DMS79 treated with DMSO at 0.1 percent for 48 hours (cell line): ENCODE measurements at regions not wholly inside any gene's neighbourhood (a gene's known extent, or its start where the extent isn't known, plus 50 kb on each side); places are given as distances from the start of the nearest gene placed in this dataset.

Experiments used
- DNase-seq: peaks from one replicate; lab custom pipeline; 2025; lab: John Stamatoyannopoulos, UW

DNA sequence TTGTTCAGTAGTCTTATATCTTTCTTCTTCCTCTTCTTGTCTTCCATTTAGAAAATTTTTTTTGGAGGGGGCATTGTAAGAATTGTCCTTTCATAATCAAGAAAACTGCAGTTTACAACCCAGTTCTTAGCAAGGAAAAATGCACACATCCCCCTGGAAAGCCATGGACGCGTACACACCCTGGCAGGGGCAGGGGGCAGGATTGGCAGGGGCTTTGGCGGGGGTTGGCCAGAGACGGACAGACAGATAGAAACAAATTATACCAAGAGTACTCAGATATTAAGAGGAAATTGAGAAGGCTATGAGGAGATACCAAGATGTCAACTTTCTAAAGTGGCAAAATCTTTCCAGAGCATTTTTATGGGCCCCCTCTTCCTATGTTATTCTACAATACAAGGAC is 322.5 kb upstream of the CPXCR1 start:
- DNase-seq: no peak

DNA sequence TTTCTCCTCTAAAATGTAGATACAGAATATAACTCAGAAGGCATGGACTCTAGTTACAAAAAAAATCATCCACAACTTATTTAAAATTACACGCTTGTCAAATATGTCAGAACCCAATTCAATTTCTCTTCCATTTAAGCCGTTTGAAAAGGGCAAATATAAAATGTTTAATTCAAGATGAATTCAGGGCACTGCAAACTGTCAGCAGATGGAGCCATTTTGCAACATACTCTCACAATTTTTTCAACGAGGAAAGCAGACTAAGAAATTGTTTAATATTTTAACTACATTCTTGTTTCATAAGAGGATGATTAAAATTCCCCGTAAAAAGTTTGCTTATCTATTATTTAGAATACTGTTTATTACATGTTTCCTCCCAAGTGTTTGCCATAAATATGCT is 321.3 kb upstream of the CPXCR1 start:
- DNase-seq: no peak

DNA sequence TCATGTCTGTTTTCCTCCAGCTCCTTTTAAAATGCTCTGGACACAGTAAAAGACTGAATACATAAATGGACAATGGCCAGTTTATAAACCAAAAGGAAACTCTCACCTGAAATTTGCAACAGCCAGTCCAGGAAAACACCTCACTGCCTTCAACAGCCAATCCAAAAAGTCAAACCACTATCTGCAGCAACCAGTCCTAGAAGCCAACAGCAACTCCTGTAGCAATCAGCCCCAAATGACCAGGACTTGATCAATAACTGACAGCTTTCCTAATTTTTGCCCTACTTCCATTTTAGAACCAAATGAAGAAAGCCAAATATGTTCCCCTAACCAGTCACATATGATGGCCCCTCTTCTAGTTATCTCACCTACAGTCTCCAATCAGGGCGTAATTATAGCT is 309.5 kb upstream of the CPXCR1 start:
- DNase-seq: no peak

DNA sequence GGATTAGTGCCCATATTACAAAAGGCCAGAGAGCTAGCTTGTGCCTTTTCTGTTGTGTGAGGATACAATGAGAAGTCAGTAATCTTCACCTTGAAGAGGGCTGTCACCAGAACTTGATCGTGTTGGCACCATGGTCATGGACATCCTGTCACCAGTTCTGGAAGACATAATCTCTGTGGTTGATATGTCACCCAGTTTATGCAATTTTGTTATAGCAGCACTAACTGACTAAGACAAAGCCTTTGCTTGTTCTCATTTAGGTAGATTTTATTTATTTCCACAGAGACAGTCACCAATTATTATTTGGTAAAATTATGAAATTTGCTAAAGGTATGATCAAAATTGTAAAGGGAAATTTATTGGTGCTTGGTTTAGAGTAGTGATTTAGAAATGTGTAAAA is 308.8 kb upstream of the CPXCR1 start:
- no peak for DNase-seq

DNA sequence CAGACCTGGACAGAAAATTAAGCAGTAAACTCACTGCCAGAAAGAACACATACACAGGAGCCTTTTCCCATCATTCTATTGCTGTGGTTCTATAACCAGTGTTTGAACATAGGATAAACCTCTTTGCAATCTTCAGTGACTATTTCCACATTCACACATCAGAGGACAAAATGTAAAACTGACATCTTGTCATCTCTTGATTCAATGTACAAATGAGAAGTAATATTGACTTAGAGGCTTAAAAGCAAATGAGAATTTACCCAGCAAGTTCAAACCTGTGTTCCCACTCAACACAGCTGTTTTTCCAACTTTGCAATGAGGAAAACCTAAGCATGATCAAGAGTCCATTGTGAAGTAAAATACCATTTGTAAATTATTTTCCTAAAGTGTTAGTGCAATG is 307.1 kb upstream of the CPXCR1 start:
- DNase-seq: no peak
